ENCODE measurements at regions not wholly inside any gene's neighbourhood (a gene's known extent, or its start where the extent isn't known, plus 50 kb on each side); places are given as distances from the start of the nearest gene placed in this dataset.

- no peaks in the 10 kb centered on the region for H3K9me1 ChIP-seq (ENCODE audit: control insufficient read depth, extremely low read depth, insufficient read depth, low read length)
- peak overlapping the region; percentile 91 for H2AFZ ChIP-seq (ENCODE audit: control insufficient read depth, low read length)
- H3K36me3 ChIP-seq (ENCODE audit: control insufficient read depth in 2 of 2, extremely low read depth in 1 of 2, insufficient read depth in 2 of 2, low read length in 2 of 2), result no peaks in the 10 kb centered on the region
- FAIRE-seq (peak; percentile 95), DNase-seq (ENCODE audit: low read depth, low spot score) (peak; percentile 75)
- no peak for TF ChIP-seq EZH2 (IDR thresholded peaks at IDR 0.05; ENCODE audit: low read length)
- TF ChIP-seq CTCF (optimal IDR thresholded peaks at IDR 0.05 in 1 of 3, IDR thresholded peaks at IDR 0.05 in 1 of 3, conservative IDR thresholded peaks at IDR 0.05 in 1 of 3; ENCODE audit: extremely low read depth in 1 of 3, insufficient read depth in 2 of 3, low read length in 3 of 3), result peak; percentile 81 to 95 (median 86)
- no peaks in the 10 kb centered on the region for H4K20me1 ChIP-seq (ENCODE audit: control insufficient read depth, extremely low read depth, insufficient read depth, low read length)
- H3K9ac ChIP-seq (ENCODE audit: control insufficient read depth, extremely low read depth, insufficient read depth, low read length), result peak overlapping the region; percentile 13
- H3K27me3 ChIP-seq (ENCODE audit: control insufficient read depth, extremely low read depth, insufficient read depth, low read length), result no peaks in the 10 kb centered on the region
- H3K4me1 ChIP-seq (ENCODE audit: control insufficient read depth, extremely low read depth, insufficient read depth, low read length), result peaks cover 18% of the 10 kb centered on the region
- no peaks in the 10 kb centered on the region for H3K79me2 ChIP-seq (ENCODE audit: control insufficient read depth, insufficient read depth, low read length)
- dilution Hi-C loops (cut with MboI; ENCODE audit: extremely low pct_ligation_motif_present, low sequenced_read_pairs), result no loop called here
- H3K4me3 ChIP-seq (ENCODE audit: control insufficient read depth in 2 of 3, extremely low read depth in 1 of 3, insufficient read depth in 2 of 3, low read depth in 1 of 3, low read length in 3 of 3), result peak overlapping the region in 1 of 3 experiments; percentile 11
- H3K27ac ChIP-seq (ENCODE audit: control insufficient read depth, insufficient read depth, low read length), result peak overlapping the region; percentile 44
- H3K9me3 ChIP-seq (ENCODE audit: control insufficient read depth, low read depth, low read length), result no peaks in the 10 kb centered on the region
- H3K4me2 ChIP-seq (ENCODE audit: control insufficient read depth, extremely low read depth, insufficient read depth, low read depth, low read length), result peak overlapping the region; percentile 59
These were observed 568.1 kb upstream of the WWC1 start for GRCh38 chr5:167723254-167723871.

- FAIRE-seq (no peak), DNase-seq (ENCODE audit: low read depth, low spot score) (no peak)
- no peaks in the 10 kb centered on the region for H3K9me1 ChIP-seq (ENCODE audit: control insufficient read depth, extremely low read depth, insufficient read depth, low read length)
- no peaks in the 10 kb centered on the region for H3K9me3 ChIP-seq (ENCODE audit: control insufficient read depth, low read depth, low read length)
- H3K27me3 ChIP-seq (ENCODE audit: control insufficient read depth, extremely low read depth, insufficient read depth, low read length), result no peaks in the 10 kb centered on the region
- no peak overlapping the region for H3K9ac ChIP-seq (ENCODE audit: control insufficient read depth, extremely low read depth, insufficient read depth, low read length)
- peaks cover 32% of the 10 kb centered on the region for H3K4me1 ChIP-seq (ENCODE audit: control insufficient read depth, extremely low read depth, insufficient read depth, low read length)
- H3K27ac ChIP-seq (ENCODE audit: control insufficient read depth, insufficient read depth, low read length), result no peak overlapping the region
- no peak overlapping the region for H3K4me3 ChIP-seq (ENCODE audit: control insufficient read depth in 2 of 3, extremely low read depth in 1 of 3, insufficient read depth in 2 of 3, low read depth in 1 of 3, low read length in 3 of 3)
- H4K20me1 ChIP-seq (ENCODE audit: control insufficient read depth, extremely low read depth, insufficient read depth, low read length), result no peaks in the 10 kb centered on the region
- H3K4me2 ChIP-seq (ENCODE audit: control insufficient read depth, extremely low read depth, insufficient read depth, low read depth, low read length), result no peak overlapping the region
- H2AFZ ChIP-seq (ENCODE audit: control insufficient read depth, low read length), result no peak overlapping the region
- no peaks in the 10 kb centered on the region for H3K79me2 ChIP-seq (ENCODE audit: control insufficient read depth, insufficient read depth, low read length)
- dilution Hi-C loops (cut with MboI; ENCODE audit: extremely low pct_ligation_motif_present, low sequenced_read_pairs), result no loop called here
- TF ChIP-seq CTCF (optimal IDR thresholded peaks at IDR 0.05 in 1 of 3, IDR thresholded peaks at IDR 0.05 in 1 of 3, conservative IDR thresholded peaks at IDR 0.05 in 1 of 3; ENCODE audit: extremely low read depth in 1 of 3, insufficient read depth in 2 of 3, low read length in 3 of 3) (no peak), EZH2 (IDR thresholded peaks at IDR 0.05; ENCODE audit: low read length) (no peak)
- H3K36me3 ChIP-seq (ENCODE audit: control insufficient read depth in 2 of 2, extremely low read depth in 1 of 2, insufficient read depth in 2 of 2, low read length in 2 of 2), result no peaks in the 10 kb centered on the region
These were observed 566.2 kb upstream of the WWC1 start for GRCh38 chr5:167725264-167725663.

Measured in keratinocyte (primary cell).